ENCODE measurements at regions not wholly inside any gene's neighbourhood (a gene's known extent, or its start where the extent isn't known, plus 50 kb on each side); places are given as distances from the start of the nearest gene placed in this dataset.

GRCh38 chr9:121572581-121572980 is 72.9 kb upstream of the GGTA1 start:
- H3K36me3 ChIP-seq (ENCODE audit: insufficient read depth, low read length): no peaks in the 10 kb centered on the region
- peaks cover 23% of the 10 kb centered on the region for H3K4me1 ChIP-seq (ENCODE audit: control insufficient read depth, insufficient read depth, low read length, unreplicated experiment)
- H3K27ac ChIP-seq (ENCODE audit: low read depth, low read length): no peak overlapping the region
- no peak overlapping the region for H3K4me3 ChIP-seq (ENCODE audit: low read depth, low read length)
- no peaks in the 10 kb centered on the region for H3K27me3 ChIP-seq (ENCODE audit: insufficient read depth, low read length)
- no peaks in the 10 kb centered on the region for H3K79me2 ChIP-seq (ENCODE audit: control insufficient read depth, insufficient read depth, low read length, unreplicated experiment)
- H2AFZ ChIP-seq (ENCODE audit: low read length, unreplicated experiment): no peak overlapping the region

GRCh38 chr9:121573717-121574485 is 74.3 kb upstream of the GGTA1 start:
- no peaks in the 10 kb centered on the region for H3K27me3 ChIP-seq (ENCODE audit: insufficient read depth, low read length)
- H3K79me2 ChIP-seq (ENCODE audit: control insufficient read depth, insufficient read depth, low read length, unreplicated experiment): no peaks in the 10 kb centered on the region
- no peak overlapping the region for H3K27ac ChIP-seq (ENCODE audit: low read depth, low read length)
- H3K36me3 ChIP-seq (ENCODE audit: insufficient read depth, low read length): no peaks in the 10 kb centered on the region
- peaks cover 10% of the 10 kb centered on the region for H3K4me1 ChIP-seq (ENCODE audit: control insufficient read depth, insufficient read depth, low read length, unreplicated experiment)
- no peak overlapping the region for H3K4me3 ChIP-seq (ENCODE audit: low read depth, low read length)
- H2AFZ ChIP-seq (ENCODE audit: low read length, unreplicated experiment): no peak overlapping the region

- H2AFZ ChIP-seq (ENCODE audit: low read length, unreplicated experiment): no peak overlapping the region
- H3K4me3 ChIP-seq (ENCODE audit: low read depth, low read length): no peak overlapping the region
- no peaks in the 10 kb centered on the region for H3K4me1 ChIP-seq (ENCODE audit: control insufficient read depth, insufficient read depth, low read length, unreplicated experiment)
- no peak overlapping the region for H3K27ac ChIP-seq (ENCODE audit: low read depth, low read length)
- no peaks in the 10 kb centered on the region for H3K79me2 ChIP-seq (ENCODE audit: control insufficient read depth, insufficient read depth, low read length, unreplicated experiment)
- H3K36me3 ChIP-seq (ENCODE audit: insufficient read depth, low read length): no peaks in the 10 kb centered on the region
- H3K27me3 ChIP-seq (ENCODE audit: insufficient read depth, low read length): no peaks in the 10 kb centered on the region
These were observed 75.3 kb upstream of the GGTA1 start for GRCh38 chr9:121574774-121575519.

- Histone ChIP-seq H3K27ac (ENCODE audit: low read depth, low read length) (no peak overlapping the region), H3K27me3 (ENCODE audit: insufficient read depth, low read length) (peaks cover under 1% of the 10 kb centered on the region; the same call in 1 of the 2 replicates), H3K4me3 (ENCODE audit: low read depth, low read length) (no peak overlapping the region), H3K79me2 (ENCODE audit: control insufficient read depth, insufficient read depth, low read length, unreplicated experiment) (no peaks in the 10 kb centered on the region), H3K36me3 (ENCODE audit: insufficient read depth, low read length) (no peaks in the 10 kb centered on the region), H2AFZ (ENCODE audit: low read length, unreplicated experiment) (no peak overlapping the region), H3K4me1 (ENCODE audit: control insufficient read depth, insufficient read depth, low read length, unreplicated experiment) (no peaks in the 10 kb centered on the region)
These were observed 75.0 kb upstream of the DAB2IP start for GRCh38 chr9:121576281-121577075.

GRCh38 chr9:121577166-121577565 is 74.3 kb upstream of the DAB2IP start:
- Histone ChIP-seq H3K27ac (ENCODE audit: low read depth, low read length) (no peak overlapping the region), H3K4me3 (ENCODE audit: low read depth, low read length) (no peak overlapping the region), H3K36me3 (ENCODE audit: insufficient read depth, low read length) (no peaks in the 10 kb centered on the region), H3K27me3 (ENCODE audit: insufficient read depth, low read length) (peaks cover 4% of the 10 kb centered on the region; the same call in 1 of the 2 replicates), H2AFZ (ENCODE audit: low read length, unreplicated experiment) (no peak overlapping the region), H3K4me1 (ENCODE audit: control insufficient read depth, insufficient read depth, low read length, unreplicated experiment) (no peaks in the 10 kb centered on the region), H3K79me2 (ENCODE audit: control insufficient read depth, insufficient read depth, low read length, unreplicated experiment) (no peaks in the 10 kb centered on the region)

- Histone ChIP-seq H3K4me1 (ENCODE audit: control insufficient read depth, insufficient read depth, low read length, unreplicated experiment) (no peaks in the 10 kb centered on the region), H3K4me3 (ENCODE audit: low read depth, low read length) (no peak overlapping the region), H3K27me3 (ENCODE audit: insufficient read depth, low read length) (peaks cover 4% of the 10 kb centered on the region; the same call in 1 of the 2 replicates), H2AFZ (ENCODE audit: low read length, unreplicated experiment) (no peak overlapping the region), H3K36me3 (ENCODE audit: insufficient read depth, low read length) (no peaks in the 10 kb centered on the region), H3K27ac (ENCODE audit: low read depth, low read length) (no peak overlapping the region), H3K79me2 (ENCODE audit: control insufficient read depth, insufficient read depth, low read length, unreplicated experiment) (no peaks in the 10 kb centered on the region)
These were observed 73.9 kb upstream of the DAB2IP start for GRCh38 chr9:121577572-121577971.

GRCh38 chr9:121581786-121582600 is 69.4 kb upstream of the DAB2IP start:
- Histone ChIP-seq H2AFZ (ENCODE audit: low read length, unreplicated experiment) (no peak overlapping the region), H3K27ac (ENCODE audit: low read depth, low read length) (no peak overlapping the region), H3K27me3 (ENCODE audit: insufficient read depth, low read length) (peaks cover 9% of the 10 kb centered on the region), H3K4me3 (ENCODE audit: low read depth, low read length) (no peak overlapping the region), H3K36me3 (ENCODE audit: insufficient read depth, low read length) (no peaks in the 10 kb centered on the region), H3K79me2 (ENCODE audit: control insufficient read depth, insufficient read depth, low read length, unreplicated experiment) (no peaks in the 10 kb centered on the region), H3K4me1 (ENCODE audit: control insufficient read depth, insufficient read depth, low read length, unreplicated experiment) (no peaks in the 10 kb centered on the region)

GRCh38 chr9:121582641-121583040 is 68.8 kb upstream of the DAB2IP start:
- H3K4me3 ChIP-seq (ENCODE audit: low read depth, low read length): no peak overlapping the region
- H3K4me1 ChIP-seq (ENCODE audit: control insufficient read depth, insufficient read depth, low read length, unreplicated experiment): no peaks in the 10 kb centered on the region
- peaks cover 13% of the 10 kb centered on the region for H3K27me3 ChIP-seq (ENCODE audit: insufficient read depth, low read length)

GRCh38 chr9:121584421-121584820 is 67.0 kb upstream of the DAB2IP start:
- Histone ChIP-seq H3K79me2 (ENCODE audit: control insufficient read depth, insufficient read depth, low read length, unreplicated experiment) (no peaks in the 10 kb centered on the region), H3K4me3 (ENCODE audit: low read depth, low read length) (no peak overlapping the region), H3K27ac (ENCODE audit: low read depth, low read length) (no peak overlapping the region), H2AFZ (ENCODE audit: low read length, unreplicated experiment) (no peak overlapping the region), H3K4me1 (ENCODE audit: control insufficient read depth, insufficient read depth, low read length, unreplicated experiment) (no peaks in the 10 kb centered on the region), H3K27me3 (ENCODE audit: insufficient read depth, low read length) (peaks cover 29% of the 10 kb centered on the region), H3K36me3 (ENCODE audit: insufficient read depth, low read length) (no peaks in the 10 kb centered on the region)

More at GRCh38 chr9:121582641-121583040, 68.8 kb upstream of the DAB2IP start:
- H3K79me2 ChIP-seq (ENCODE audit: control insufficient read depth, insufficient read depth, low read length, unreplicated experiment): no peaks in the 10 kb centered on the region
- H3K36me3 ChIP-seq (ENCODE audit: insufficient read depth, low read length): no peaks in the 10 kb centered on the region
- H2AFZ ChIP-seq (ENCODE audit: low read length, unreplicated experiment): no peak overlapping the region
- no peak overlapping the region for H3K27ac ChIP-seq (ENCODE audit: low read depth, low read length)

GRCh38 chr9:121587863-121588262 is 63.6 kb upstream of the DAB2IP start:
- no peak overlapping the region for H2AFZ ChIP-seq (ENCODE audit: low read length, unreplicated experiment)
- H3K27me3 ChIP-seq (ENCODE audit: insufficient read depth, low read length): peaks cover 41% of the 10 kb centered on the region
- no peaks in the 10 kb centered on the region for H3K79me2 ChIP-seq (ENCODE audit: control insufficient read depth, insufficient read depth, low read length, unreplicated experiment)
- H3K36me3 ChIP-seq (ENCODE audit: insufficient read depth, low read length): no peaks in the 10 kb centered on the region
- no peak overlapping the region for H3K4me3 ChIP-seq (ENCODE audit: low read depth, low read length)
- no peak overlapping the region for H3K27ac ChIP-seq (ENCODE audit: low read depth, low read length)
- no peaks in the 10 kb centered on the region for H3K4me1 ChIP-seq (ENCODE audit: control insufficient read depth, insufficient read depth, low read length, unreplicated experiment)
